ENCODE measurements at regions not wholly inside any gene's neighbourhood (a gene's known extent, or its start where the extent isn't known, plus 50 kb on each side); places are given as distances from the start of the nearest gene placed in this dataset.
A peak's percentile ranks its signal among the peaks of the same experiment; 100 is the strongest.

DNA sequence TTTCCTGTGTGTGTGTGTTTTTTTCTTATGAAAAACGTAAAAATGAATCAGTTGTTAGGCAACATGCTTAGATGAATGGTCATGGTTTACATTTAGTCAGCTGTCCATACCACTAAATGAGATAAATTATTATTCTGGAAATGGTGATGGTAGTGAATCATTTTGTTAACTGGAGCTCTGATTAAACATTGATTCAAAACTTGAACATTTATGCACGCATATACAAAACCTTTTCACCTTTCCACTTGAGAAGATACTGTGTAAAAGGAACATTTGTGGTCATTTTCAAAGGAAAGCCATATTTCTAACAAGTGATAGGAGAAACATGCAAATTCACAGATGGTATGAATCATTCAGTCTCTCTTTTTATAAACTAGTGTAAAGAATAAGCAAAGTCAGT lies 162.0 kb downstream of the SLC25A46 start:
- H3K4me3 ChIP-seq (ENCODE audit: low read depth, low read length) = no peak overlapping the region
- peak; percentile 40 for DNase-seq (ENCODE audit: low read depth)
- TF ChIP-seq, protein P1, sequence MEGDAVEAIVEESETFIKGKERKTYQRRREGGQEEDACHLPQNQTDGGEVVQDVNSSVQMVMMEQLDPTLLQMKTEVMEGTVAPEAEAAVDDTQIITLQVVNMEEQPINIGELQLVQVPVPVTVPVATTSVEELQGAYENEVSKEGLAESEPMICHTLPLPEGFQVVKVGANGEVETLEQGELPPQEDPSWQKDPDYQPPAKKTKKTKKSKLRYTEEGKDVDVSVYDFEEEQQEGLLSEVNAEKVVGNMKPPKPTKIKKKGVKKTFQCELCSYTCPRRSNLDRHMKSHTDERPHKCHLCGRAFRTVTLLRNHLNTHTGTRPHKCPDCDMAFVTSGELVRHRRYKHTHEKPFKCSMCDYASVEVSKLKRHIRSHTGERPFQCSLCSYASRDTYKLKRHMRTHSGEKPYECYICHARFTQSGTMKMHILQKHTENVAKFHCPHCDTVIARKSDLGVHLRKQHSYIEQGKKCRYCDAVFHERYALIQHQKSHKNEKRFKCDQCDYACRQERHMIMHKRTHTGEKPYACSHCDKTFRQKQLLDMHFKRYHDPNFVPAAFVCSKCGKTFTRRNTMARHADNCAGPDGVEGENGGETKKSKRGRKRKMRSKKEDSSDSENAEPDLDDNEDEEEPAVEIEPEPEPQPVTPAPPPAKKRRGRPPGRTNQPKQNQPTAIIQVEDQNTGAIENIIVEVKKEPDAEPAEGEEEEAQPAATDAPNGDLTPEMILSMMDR (IDR thresholded peaks at IDR 0.05; ENCODE audit: insufficient read depth, low read depth, low read length, missing control alignments) = no peak

DNA sequence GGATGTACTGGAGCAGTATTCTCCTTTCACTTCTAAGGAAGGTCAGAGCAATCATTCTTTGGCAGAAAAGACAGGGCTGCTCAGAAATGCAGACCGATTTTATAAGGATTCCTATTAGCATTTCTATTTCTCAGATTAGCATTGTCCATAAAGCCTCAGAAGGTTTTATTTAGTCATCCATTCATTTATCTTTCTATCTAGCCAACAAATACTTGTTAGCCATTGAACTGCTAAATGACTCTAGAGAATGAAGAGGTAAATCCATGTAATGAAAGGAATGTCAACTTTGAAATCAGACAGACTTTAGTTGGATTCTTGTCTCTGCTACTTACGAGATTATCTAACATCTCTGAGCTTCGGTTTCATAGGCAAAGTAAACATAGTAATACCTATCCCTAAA lies 165.2 kb downstream of the SLC25A46 start:
- no peak overlapping the region for H3K4me3 ChIP-seq (ENCODE audit: low read depth, low read length)
- DNase-seq (ENCODE audit: low read depth) = no peak
- TF ChIP-seq, protein P1 (IDR thresholded peaks at IDR 0.05; ENCODE audit: insufficient read depth, low read depth, low read length, missing control alignments) = no peak

DNA sequence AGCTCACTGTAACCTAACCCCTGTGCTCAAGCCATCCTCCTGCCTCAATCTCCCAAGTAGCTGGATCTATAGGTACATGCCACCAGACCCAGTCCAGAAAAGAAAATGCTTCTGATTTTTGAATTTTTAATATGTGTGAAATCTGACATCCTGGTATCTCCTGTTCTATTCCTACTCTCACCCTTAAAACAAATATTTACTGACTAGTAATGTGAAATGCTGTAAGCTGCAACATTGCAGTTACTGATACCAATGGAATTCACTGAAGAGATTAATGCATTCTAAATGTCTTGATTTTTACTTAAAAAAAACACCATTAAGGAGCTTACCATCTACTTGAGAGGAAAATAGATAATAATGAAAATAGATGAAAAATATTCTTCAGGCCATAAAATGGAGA lies 162.7 kb upstream of the TSLP start:
- H3K4me3 ChIP-seq (ENCODE audit: low read depth, low read length) = no peak overlapping the region
- TF ChIP-seq, protein P1 (IDR thresholded peaks at IDR 0.05; ENCODE audit: insufficient read depth, low read depth, low read length, missing control alignments) = no peak
- DNase-seq (ENCODE audit: low read depth) = no peak

DNA sequence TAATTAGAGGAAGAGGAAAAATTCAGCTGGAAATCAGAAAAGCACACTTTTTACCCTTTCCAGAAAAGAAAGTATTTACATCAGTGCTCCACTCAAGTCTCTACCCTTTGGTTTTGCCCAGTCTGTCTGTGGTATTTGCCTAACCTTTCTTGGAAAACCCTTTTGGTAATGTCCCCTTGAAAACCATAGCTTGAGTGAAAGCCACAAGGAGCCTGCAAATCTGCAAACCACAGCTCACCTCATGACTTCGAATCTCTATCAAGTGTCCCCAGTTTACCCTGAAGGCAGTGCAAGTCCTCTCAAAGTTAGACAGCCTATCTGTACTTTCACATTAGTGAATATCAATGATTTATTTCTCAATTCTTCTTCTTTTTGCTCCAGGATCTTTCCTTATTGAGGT lies 162.1 kb upstream of the TSLP start:
- no peak overlapping the region for H3K4me3 ChIP-seq (ENCODE audit: low read depth, low read length)
- peak; percentile 43 for DNase-seq (ENCODE audit: low read depth)
- TF ChIP-seq, protein P1 (IDR thresholded peaks at IDR 0.05; ENCODE audit: insufficient read depth, low read depth, low read length, missing control alignments) = no peak

DNA sequence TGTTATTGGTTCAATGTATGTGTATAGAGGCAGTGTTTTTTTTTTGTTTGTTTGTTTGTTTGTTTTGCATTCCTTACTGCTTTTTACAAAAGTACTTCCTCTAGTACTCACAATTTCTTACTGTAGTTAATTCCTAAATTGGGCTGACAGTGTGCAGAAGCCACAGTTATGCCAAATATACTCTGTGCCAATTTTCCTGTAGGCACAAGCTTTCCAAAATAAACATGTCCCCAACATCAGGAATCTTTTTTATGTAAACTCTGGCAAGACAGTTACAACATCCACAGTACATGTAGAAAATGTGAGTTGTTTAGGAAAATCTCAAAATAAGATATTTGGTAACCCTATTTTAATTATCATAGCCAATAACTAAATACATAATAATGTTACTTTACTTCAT lies 161.6 kb upstream of the TSLP start:
- DNase-seq (ENCODE audit: low read depth) = no peak
- H3K4me3 ChIP-seq (ENCODE audit: low read depth, low read length) = no peak overlapping the region
- TF ChIP-seq, protein P1 (IDR thresholded peaks at IDR 0.05; ENCODE audit: insufficient read depth, low read depth, low read length, missing control alignments) = no peak

DNA sequence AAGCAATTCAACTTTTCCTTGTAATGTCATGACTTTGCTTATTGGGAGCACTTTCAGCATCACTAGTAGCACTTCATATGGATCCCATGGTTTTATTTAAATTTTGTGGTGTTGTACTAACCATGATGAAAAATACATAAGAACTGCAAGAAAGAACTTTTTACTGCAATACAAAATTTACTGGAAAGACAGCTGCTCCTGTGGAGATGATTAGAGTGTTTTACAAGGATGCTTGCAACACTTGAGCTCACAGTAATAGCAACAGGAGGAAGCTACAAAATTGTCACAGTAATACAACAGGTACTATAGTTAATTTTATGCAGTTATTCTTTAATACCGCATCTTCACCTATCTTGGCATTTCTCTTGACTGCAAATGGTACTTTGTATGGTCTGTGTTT lies 158.3 kb upstream of the TSLP start:
- no peak overlapping the region for H3K4me3 ChIP-seq (ENCODE audit: low read depth, low read length)
- TF ChIP-seq, protein P1 (IDR thresholded peaks at IDR 0.05; ENCODE audit: insufficient read depth, low read depth, low read length, missing control alignments) = no peak
- no peak for DNase-seq (ENCODE audit: low read depth)

DNA sequence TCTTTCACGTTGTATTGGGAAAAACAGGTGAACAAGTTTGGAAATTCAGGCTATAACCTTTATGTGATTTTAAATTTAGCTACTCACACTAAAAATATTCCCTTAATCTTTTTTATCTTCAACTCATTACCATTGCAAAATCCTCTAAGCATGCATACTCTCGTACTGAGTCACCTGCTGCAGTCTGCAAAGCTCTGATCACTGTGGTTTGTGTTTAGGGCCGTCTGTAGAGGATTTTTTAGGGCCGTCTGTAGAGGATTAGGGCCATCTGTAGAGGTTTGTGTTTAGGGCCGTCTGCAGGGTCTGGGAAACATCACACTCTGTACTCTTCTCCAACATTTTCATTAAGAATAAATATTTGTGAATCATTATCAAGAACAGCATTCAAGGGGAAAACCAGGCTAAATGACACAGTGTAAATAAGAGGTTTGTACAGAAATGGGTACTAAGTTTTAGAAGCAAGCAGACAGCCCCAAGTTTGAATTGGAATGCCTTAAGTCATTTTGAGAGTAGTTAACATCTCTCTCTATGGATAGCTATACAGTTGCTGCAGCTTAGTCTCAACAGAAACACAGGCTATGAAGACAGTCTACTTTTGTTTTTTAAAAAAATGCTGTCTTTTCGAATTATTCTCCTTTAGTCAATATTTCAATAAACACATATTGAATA lies 155.0 kb upstream of the TSLP start:
- H3K4me3 ChIP-seq (ENCODE audit: low read depth, low read length) = no peak overlapping the region
- TF ChIP-seq, protein P1 (IDR thresholded peaks at IDR 0.05; ENCODE audit: insufficient read depth, low read depth, low read length, missing control alignments) = no peak
- peak; percentile 64 for DNase-seq (ENCODE audit: low read depth)
